OCI-LY1 (cell line): ENCODE measurements at regions not wholly inside any gene's neighbourhood (a gene's known extent, or its start where the extent isn't known, plus 50 kb on each side); places are given as distances from the start of the nearest gene placed in this dataset.

ENCODE experiments used
- EZH2 ChIP-seq: fragments of 200-600 bp; sonication (generic), shearing (Covaris generic); IDR thresholded peaks from 2 replicates; pipeline ENCODE4 v1.8.0; 2017; ENCODE audit warnings: borderline replicate concordance, mixed run types, mild to moderate bottlenecking, antibody characterized with exemption, low read length, moderate library complexity, mixed read lengths
- TF ChIP-seq, protein P1 (sequence below): fragments of 200-600 bp; sonication (generic), shearing (Covaris generic); IDR thresholded peaks from 2 replicates; pipeline ENCODE4 v1.5.1; 2017; ENCODE audit warnings: mild to moderate bottlenecking, antibody characterized with exemption, low read length, moderate library complexity, mixed read lengths

GRCh38 chr18:51734576-51734975, 537.1 kb upstream of the MEX3C start:
- TF ChIP-seq EZH2, result no peak
- TF ChIP-seq, protein P1, sequence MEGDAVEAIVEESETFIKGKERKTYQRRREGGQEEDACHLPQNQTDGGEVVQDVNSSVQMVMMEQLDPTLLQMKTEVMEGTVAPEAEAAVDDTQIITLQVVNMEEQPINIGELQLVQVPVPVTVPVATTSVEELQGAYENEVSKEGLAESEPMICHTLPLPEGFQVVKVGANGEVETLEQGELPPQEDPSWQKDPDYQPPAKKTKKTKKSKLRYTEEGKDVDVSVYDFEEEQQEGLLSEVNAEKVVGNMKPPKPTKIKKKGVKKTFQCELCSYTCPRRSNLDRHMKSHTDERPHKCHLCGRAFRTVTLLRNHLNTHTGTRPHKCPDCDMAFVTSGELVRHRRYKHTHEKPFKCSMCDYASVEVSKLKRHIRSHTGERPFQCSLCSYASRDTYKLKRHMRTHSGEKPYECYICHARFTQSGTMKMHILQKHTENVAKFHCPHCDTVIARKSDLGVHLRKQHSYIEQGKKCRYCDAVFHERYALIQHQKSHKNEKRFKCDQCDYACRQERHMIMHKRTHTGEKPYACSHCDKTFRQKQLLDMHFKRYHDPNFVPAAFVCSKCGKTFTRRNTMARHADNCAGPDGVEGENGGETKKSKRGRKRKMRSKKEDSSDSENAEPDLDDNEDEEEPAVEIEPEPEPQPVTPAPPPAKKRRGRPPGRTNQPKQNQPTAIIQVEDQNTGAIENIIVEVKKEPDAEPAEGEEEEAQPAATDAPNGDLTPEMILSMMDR, result no peak
